ENCODE measurements at regions not wholly inside any gene's neighbourhood (a gene's known extent, or its start where the extent isn't known, plus 50 kb on each side); places are given as distances from the start of the nearest gene placed in this dataset.

DNA sequence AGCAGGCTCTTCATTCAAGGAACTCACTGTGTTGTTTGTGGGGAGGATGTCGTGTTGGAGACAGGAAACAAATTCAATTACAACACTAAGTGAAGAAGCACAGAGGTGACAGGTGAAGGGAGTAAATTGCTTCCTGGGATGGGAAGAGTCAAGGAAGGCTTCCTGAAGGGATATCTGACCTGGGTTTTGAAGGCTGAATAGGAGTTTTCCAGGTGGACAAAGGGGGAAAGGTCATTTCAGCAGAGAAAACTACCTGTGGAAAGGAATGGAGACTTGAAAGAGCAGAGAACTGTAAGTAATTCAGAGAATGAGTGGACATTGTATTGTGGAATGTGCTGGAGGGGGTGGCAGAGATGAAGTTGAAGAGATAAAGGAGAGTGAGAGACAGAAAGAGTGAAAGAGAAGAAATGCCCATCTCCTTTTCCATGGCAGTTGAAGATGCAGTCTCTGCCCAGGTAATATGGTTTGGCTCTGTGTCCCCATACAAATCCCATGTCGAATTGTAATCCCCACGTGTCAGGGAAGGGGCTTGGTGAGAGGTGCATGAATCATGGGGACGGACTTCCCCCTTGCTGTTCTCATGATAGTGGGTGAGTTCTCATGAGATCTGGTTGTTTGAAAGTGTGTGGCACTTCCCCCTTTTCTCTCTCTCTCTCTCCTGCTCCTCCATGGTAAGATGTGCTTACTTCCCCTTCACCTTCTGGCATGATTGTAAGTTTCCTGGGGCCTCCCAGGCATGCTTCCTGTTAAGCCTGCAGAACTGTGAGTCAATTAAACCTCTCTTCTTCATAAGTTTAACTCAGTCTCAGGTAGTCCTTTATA lies 205.7 kb upstream of the BCOR start:
- no peak for DNase-seq

DNA sequence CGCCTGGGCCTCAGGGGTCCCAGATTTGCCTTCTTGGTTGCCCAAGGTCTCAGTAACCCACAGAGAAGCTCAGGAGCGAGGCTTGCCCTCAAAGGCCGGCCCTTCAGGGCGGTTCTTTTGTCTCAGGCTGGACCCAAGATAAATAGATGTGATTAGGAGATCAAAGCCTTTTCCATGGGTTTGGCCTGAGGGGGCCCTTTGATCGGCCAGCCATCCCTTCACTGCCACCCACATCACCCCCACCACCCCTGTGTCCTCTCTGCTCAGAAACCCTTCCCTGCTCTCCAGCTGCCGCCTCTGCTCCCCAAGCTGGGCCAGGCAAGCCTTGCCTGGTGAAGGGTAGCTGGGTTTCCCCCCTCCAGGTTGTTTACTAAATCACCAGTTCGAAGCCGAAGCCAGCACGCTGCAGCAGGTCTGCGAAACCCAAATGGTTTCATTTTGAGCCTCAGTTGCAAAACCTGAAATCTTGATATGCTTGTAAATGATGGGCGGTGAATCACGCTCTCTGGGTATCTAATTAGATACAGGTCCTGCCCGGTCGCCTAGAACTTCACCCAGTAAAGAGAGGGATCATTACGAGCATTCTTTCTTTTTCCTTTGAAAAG lies 202.6 kb upstream of the BCOR start:
- no peak for DNase-seq

DNA sequence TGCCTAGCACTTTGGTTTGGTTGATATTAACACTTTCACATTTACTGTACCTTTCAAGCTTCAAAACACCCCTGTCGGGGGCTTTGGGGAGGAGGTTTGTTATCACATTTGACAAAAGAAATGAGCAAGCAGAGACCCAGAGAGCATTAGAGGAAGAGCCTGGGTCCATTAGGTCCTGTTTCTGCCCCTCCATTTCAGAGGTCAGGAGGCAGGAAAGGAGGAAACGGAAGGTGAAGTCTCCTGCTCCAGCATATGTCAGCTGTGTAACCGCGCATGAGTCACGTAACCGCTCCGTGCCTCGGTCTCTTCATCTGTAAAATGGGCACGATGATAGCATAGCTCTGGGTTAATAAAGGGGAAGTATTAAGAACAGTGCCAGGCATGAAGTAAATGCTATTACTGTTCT lies 201.9 kb upstream of the BCOR start:
- DNase-seq, result no peak

DNA sequence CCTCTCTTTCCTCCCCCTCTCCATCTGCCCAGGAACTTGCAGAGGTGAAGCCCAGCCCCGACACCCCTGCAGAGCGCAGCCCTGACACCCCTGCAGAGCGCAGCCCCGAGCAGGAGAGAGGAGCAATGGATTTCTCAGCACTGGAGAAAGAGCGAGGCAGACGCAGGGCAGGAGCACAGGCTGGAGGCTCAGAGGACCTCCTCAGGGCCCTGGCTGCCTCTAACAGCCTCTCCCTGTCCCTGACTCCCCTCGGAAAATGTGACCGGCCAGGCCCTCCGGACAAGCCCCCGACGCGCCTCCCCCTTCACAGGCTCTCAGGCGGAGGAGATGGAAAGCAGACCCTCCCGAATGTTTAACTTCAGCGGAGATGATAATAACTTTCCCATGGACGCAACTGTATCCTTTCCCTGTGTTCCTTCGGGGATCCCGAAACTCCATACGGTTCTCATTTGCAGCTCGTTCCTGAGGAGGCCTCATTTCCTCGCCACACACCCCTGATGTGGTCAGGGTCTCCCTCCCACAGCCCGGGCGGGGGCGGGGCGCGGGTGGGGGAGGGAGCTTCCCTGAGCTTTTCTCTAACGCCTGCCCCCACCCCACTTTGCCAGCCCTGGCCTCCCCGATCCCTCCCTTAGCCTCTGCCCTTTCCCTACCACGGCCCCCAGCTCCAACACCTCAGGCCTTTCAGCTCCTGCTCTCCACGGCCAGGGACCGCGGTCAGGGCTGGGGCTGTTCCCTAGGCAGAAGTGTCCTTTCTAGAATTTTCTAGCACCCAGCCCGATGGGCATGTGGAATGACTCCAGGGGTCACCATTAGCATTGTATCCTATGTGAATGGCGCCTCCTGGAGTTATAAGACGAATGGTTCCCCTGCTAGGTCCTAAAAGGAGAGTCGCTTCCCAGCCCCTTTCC lies 201.1 kb upstream of the BCOR start:
- DNase-seq, result no peak

DNA sequence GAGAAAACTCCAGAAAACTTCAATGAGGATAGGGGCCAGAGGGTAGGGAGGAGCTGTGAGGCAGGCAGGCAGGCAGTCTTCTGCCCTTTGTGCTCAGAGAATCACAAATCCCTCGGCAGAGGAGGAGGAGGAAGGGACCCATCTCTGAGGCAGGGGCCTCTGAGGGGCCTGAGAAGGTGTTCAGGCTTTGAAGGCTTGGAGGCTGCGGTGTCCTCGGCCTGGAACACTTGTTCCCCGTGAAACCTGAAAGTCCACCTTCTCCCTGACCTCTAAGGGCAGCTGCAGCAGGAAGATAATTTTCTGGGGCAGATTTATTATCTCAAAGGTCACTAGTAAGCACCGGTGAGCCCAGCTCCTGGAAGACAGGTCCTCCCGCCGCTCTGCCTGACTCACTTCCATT lies 200.3 kb upstream of the BCOR start:
- no peak for DNase-seq

DNA sequence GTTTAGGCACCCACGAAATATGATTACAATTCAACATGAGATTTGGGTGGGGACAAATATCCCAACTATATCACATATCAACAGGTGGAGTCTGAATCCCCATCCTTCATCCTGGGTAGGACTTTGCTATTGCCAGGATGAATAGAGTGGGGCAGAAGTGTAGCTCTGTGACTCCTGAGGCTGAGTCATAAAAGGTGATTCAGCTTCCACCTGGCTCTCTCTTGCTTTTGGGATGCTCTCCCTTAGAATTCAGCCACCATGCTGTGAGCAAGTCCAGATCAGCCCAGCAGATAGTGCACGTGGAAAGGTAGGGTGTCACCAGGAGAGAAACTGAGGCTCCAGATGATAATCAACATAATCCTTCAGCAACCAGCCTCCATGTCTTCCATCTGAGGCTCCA lies 193.8 kb upstream of the BCOR start:
- DNase-seq, result no peak

DNA sequence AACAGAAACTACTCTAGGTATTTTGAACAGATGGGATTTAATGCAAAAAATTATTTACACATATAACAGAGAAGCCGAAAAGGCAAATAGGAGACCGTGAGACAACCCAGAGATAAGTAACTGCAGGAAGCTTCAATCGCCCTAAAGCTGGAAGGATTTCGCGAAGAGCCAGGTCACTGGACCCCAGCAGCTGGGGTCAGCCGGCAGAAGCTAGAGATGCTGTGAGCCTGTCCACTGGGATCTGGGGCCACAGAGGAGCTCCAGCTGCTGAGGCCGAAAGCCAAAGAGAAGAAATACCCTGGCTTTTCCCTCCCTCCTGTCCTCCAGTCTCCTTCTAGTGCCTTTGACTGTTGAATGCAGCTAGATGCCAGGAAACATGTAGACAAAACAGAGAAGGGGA lies 192.8 kb upstream of the BCOR start:
- DNase-seq, result no peak

DNA sequence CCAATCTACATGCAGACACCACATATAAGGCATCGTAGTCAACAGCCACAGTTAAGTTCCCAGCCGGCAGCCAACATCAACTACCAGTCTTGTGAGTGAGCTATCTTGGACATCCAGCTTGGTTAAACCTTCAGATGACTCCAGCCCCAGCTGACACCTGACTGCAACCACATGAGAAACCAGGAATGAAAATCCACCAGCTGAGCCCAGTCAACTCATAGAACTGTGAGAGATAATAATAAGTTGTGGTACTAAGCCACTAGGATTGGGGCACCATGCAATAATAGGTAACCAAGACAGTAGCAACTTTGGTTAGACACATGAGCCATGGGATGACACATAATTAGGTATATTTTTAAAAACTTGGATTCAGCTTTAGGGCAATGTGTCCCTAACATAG lies 188.1 kb upstream of the BCOR start:
- no peak for DNase-seq

DNA sequence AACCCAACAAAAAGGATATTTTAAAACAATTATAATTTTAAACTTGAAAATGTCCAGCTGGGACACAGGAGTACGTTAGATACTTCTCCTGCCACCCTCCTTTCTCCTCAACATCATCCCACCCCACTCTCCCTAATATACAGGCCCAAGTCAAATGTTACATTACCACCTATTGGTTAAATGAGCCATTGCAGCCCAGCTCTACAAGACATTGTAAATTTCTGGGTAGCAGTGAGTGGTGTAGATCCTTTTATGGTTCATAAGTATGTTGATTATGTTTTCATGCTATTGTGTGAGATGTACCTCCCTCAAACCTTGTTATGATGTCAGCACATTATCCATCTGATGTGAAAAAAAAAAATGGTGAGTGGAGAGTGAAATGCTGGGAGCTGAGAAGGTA lies 187.1 kb upstream of the BCOR start:
- DNase-seq, result no peak

DNA sequence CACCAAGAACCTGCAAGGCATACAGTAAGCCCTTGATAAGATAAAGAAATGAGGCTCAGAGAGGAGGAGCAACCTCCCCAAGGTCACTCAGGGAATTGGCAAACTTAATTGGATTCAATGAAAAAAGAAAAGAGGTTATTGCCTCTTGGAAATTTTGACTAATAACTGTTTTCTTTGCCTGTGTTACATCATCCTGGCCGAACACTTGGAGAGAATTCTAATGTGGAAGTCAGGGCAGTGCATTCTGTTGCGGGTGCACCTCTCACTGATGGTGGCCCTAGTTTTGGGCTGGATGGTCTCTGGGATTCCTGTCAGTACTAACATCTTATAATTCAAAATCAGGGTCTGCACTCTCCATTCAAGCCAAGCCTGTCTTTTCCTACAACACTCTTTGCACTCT lies 186.2 kb upstream of the BCOR start:
- no peak for DNase-seq

DNA sequence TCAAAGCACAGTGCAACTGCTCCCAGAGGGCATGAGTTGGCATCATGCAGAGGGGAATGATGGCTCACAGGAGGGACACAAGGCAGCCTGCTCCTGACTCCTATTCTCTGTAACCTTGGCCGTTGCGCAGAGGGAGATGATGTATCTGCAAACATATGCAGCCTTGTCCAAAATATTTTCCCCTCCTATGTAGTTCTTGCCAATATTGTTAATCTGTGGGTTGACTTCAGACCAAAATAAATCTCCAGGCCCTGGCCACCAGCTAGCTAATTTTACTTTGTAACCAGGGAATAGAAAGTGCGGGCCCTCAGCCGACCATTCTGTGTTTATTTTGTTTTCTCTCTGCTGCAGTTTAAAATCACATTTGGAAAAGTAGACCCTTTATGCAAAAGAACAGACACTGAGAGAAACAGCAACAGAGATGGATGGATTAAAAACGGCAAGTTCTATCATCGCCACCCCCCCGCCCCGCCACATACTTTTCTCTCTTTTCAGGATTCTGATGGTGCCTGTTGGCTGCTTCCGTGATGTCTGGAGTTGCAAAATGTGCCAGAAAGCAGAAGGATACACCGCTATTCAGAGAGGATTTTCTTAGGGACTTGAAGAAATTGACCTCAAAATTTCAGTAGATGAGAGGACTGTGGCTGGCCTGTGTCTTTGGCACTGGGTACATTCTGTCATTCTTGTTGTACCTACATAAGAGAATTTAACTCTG lies 185.3 kb upstream of the BCOR start:
- no peak for DNase-seq

DNA sequence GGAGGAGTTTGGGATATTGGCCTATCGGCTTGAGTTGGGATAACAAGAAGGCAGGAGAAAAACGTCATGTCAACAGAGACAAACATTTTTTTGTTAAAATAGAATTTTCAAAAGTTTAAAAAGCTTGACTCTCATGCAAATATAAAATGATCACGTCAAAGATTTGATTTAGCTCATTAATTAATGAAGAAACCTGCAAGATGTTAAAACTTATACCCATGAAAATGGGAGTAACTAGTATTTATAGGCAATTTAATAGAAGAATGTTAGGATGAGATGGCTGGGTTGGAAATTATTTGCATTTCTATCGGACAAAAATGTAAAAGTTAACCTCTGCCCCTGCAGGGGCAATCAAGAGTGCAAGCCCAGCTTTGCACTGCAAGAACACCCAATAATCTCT lies 184.6 kb upstream of the BCOR start:
- no peak for DNase-seq

DNA sequence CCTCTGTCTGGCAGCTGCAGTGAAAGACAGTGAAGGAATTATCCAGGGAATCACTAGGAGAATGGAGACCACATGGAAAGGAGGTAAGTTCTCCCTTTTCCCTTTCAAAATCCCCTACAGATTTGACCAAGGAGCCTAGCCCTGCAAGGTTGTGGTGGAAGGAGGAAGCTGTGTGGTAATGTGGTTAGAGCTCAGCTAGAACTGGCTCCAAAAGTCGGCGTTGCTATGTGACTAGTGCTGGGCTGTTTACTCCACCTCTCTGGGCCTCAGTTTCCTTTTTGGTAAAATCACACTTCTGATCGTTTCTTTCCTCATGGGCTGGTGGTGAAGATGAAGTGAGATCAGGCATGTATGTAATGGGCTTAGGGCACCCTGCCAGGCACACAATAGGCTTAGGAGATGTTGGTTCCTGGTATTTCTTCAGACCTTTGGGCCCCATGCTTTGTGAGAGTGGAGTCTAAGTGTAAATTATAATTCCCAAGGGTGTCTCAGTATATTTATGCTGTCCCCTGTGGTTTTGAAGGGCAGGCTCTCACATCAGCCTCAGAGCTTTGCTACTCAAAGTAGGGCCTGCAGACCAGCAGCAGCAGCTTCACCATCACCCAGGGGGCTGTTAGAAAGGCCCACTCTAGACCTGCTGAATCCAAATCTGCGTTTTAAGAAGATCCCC lies 183.7 kb upstream of the BCOR start:
- no peak for DNase-seq

DNA sequence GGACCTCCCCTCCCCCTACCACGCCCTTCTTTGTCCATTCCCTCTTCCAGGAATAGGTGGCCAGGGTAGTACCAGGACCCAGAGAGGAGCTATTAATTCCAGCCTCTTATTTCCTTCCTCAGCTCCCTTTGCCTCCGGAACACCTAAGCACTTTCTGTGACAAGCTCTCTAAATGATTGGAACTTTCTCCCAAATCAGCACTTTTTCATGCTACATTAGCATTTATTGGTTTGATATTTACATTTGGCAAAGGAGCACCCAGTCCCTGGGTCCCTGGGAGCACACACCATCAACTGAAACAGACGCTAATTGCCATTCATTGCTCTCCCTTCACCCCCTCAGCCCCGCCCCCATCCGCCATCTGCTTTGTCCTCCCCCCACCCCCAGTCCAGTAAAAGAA lies 182.0 kb upstream of the BCOR start:
- no peak for DNase-seq

DNA sequence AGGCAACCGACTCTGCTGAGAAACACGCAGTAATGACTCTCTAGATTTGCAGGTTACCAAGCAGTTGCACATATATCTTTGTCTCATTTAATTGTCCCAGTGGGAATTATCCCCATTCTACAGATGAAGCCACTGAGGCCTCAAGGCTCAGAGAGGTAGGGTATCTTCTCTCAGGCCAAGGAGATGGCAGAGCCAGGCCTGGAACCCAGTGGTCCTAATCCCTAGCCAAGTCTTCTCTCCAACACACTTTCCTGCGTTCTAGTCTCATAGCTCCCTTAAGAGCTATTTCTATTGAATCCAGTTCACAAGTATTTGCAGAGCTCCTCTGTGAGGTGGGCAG lies 181.3 kb upstream of the BCOR start:
- no peak for DNase-seq

DNA sequence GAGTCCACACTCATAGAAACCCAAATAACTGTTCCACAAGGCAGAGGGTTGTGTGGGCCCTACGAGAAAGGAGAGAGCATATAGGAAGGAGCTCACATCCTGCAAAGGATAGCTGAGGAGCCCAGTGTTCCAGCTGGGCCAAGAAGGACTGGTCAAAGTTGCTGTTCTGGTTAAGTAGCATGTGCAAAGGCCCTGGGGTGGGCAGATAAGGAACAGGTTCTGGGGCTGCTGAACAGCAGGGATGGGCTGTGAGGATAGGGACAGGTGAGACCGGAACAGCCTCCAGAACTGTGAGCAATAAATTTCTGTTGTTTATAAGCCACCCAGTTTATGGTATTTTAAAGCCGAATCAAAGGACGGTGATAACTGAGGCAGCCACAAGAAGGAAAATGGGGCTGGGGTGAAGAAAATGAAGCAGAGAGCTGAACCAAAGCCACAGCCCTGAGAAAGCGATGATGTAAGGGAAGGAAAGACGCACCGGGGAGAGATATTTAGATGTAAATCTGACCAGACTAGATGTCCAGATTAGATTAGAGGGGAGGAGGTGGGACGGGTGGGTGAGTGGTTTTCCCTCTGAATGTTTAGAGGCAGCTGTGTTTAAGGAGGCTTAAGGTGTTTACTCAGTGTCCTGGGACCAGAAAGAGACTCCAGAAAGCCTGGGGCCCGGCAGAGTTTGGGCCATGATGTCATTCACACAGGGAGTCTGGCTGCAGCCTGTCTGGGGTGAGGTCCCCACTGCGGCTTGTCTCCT lies 180.8 kb upstream of the BCOR start:
- DNase-seq, result no peak

DNA sequence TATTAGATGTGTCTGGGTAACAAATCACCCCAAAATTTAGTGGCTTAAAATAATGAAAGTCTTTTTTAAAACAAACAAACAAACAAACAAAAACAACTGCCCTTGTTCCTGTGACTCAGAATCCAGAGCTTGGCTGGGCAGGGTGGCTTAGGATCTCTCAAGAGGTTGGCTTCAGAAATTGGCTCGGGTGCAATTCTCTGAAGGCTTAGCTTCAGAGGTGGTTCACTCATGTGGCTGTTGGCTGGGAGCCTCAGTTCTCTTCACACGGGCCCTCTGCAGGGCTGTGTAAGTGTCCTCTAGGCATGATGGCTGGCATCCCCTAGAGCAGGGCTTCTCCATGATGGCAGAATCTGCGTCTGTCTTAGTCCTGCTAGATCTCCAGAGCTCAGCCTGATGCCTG lies 179.9 kb upstream of the BCOR start:
- DNase-seq, result no peak

DNA sequence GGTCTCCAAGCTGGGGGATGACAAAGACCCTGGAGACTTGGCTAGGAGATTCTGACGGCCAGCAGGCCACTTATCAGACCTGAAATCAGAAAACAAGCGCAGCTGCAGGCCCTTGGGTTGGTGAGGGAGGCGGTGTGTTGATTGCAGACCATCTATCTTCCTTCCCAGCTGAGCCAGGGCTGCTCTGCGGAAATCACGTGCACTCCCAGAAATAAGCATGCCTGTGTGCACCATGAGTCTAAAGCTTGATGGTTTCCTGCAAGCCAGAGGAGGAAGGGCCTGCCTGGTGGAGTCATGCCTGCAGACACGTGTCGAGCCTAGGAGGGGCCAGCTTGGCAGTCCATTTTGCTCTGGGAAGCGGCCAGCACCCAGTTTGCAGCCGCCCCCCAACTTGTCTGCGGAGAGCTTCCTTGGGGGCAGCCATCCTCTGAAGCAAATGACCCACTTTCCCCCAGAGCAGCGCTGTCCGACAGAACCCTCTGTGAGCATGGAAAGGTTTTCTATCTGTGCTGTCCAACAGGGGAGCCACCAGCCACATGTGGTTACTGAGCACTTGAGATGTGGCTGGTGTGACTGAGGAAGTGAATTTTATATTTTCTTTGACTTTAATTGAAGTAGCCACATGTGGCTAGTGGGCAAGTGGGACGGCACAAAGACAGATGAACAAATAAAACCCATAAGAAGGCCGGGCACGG lies 175.7 kb upstream of the BCOR start:
- no peak for DNase-seq

DNA sequence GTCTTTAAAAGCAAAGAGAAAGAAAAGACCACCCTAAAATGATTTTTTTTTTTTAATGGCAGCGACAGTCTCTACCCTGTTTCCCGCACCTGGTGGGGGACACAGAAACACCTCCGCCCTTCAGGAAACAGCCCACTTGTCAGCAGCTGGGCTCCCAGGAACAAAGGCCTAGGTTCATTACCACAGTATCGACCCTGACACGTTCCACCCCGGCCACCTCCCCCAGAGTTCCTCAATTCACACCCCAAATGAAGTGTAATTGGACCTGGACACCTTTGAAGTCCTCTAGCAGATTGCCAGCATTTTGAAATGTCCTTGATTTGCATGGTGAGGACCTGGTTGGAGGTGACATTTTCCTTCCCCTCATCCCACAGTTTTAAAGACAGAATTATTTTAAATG lies 175.0 kb upstream of the BCOR start:
- no peak for DNase-seq

DNA sequence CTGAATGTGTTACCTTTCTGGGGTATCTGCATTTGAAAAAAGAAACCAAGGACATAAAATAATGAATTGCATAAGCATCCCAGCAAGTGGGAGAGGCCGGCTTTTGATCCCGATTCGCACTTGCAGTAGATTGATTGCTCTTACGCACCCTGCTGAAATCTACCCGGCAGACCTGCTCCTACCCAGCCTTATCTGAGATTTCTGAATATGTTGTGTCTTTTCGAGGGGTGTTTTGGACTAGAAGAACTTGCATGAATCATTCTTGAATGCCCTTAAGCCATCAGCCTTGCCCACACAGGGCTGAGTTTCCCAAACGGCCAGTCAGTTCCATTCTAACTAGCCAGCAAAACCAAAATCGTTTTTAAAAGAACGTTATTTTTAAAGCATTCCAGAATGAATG lies 174.4 kb upstream of the BCOR start:
- no peak for DNase-seq

DNA sequence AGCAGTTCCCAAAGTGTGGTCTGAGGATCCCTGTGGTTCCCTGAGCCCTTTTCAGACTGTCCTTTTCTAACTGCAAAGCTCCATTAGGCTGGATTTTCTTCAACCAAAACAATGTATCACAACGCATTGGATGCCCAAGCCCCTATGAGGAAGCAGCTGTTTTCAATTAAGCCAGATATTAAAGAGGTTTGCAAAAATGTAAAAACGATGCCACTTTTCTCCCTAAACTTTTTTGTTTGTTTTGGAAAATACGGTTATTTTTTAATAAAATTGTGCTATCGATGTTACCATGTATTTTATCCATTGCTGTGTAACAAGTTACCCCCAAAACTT lies 170.4 kb upstream of the BCOR start:
- DNase-seq, result no peak
